AG09309 (cell line): ENCODE measurements at regions not wholly inside any gene's neighbourhood (a gene's known extent, or its start where the extent isn't known, plus 50 kb on each side); places are given as distances from the start of the nearest gene placed in this dataset.

Experiments used
- DNase-seq: peaks from one replicate; pipeline ENCODE4 v3.0.0-alpha.2; 2010; ENCODE audit warnings: low read depth
- H3K4me3 ChIP-seq: 2 replicates; pipeline ENCODE4 v1.5.1; 2011; ENCODE audit warnings: mild to moderate bottlenecking, low read depth, low read length, moderate library complexity; ENCODE audit not compliant: control insufficient read depth
- CTCF ChIP-seq: IDR thresholded peaks from 2 replicates; pipeline ENCODE4 v1.5.1; 2011; ENCODE audit warnings: mild to moderate bottlenecking, low read depth, low read length, inconsistent platforms; ENCODE audit not compliant: insufficient read depth, control insufficient read depth; ENCODE audit errors: missing control alignments

- H3K4me3 ChIP-seq, result no peak overlapping the region
- TF ChIP-seq CTCF, result no peak
- DNase-seq, result no peak
Measured at GRCh38 chr11:71190551-71190950, 61.8 kb downstream of the SHANK2 start.

- TF ChIP-seq CTCF, result no peak
Measured at GRCh38 chr11:71189768-71190315, 62.5 kb downstream of the SHANK2 start.

DNA sequence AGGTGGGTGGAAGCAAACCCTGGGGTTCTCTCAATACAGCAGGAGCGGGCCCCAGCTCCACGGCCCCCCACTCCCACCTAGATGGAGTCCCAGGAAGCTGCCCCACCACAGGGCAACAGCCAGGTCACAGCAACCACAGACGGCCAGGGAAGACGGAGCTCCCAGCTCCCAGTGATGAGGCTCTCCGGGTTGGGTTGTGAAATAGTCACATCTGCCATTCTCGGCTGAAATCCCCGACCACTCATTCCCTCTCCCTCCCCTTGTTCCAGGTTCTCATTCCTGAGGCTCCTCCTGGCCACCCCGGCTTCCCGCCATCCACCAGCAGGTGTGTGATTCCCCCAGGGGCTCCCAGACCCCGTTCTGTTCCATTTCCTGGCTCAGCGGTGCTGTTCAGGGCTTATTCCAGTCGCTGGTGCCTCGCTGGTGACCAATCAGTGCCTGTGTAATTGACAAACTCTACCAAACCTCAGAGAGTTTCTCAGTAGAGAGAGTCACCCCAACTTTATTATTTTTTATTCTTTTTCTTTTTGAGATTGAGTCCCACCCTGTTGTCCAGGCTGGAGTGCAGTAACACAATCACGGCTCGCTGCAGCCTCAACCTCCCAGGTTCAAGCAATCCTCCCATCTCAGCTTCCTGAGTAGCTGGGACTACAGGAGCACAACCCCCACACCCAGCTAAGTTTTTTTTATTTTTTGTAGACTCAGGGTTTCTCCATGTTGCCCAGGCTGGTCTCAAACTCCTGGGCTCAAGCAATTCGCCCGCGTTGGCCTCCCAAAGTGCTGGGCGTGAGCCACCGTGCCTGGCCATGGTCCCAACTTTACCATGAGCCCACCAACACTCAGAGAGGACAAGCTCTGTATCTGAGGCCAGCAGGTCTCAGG lies 63.2 kb downstream of the SHANK2 start:
- TF ChIP-seq CTCF, result no peak
- no peak for DNase-seq
- H3K4me3 ChIP-seq, result no peak overlapping the region

More at GRCh38 chr11:71189768-71190315, 62.5 kb downstream of the SHANK2 start:
- no peak overlapping the region for H3K4me3 ChIP-seq
- DNase-seq, result no peak

DNA sequence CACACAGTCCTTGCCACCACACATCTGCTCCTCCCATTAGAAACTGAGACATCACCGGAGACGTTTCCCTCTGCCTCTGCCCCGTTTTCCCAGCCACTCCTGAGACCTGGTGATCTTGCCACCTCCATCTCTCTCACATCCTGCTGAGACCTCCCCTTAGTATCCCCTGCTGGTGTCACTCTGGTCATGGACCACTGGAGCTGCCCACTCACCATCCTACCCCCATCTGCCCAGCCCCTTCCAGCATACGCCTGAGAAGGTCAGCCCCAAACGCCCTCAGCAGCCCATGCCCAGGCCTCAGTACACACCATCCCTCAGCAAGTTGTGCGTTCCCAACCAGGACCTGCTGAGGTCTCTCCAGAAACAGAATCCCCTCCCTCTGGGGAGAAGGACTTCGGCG lies 64.3 kb downstream of the SHANK2 start:
- no peak for DNase-seq
- H3K4me3 ChIP-seq, result no peak overlapping the region
- TF ChIP-seq CTCF, result no peak

DNA sequence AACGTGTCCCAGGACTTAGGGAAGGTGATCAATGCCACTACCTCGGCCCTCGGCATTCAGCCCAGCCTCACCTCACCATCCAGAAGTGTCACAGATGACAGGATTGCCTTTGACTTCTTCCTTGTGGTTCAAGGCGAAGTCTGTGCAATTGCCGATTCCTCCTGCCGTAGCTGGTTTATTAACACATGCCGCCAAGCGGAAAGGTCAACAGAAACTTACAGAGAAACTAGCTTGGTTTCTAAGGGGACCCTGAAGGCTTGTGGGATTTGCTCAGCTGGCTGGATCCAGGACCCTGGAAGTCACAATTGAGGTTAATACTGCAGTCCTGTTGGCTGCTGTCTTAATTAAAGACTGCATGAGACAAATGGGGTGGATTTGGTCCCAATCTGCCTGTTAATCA lies 65.6 kb downstream of the SHANK2 start:
- no peak for TF ChIP-seq CTCF

GRCh38 chr11:71185411-71185810 lies 67.0 kb downstream of the SHANK2 start:
- TF ChIP-seq CTCF, result no peak
- no peak for DNase-seq
- H3K4me3 ChIP-seq, result no peak overlapping the region

More for the DNA sequence above, 65.6 kb downstream of the SHANK2 start:
- no peak overlapping the region for H3K4me3 ChIP-seq
- no peak for DNase-seq
